Stomach smooth muscle (tissue), 2 donors: ENCODE measurements at regions not wholly inside any gene's neighbourhood (a gene's known extent, or its start where the extent isn't known, plus 50 kb on each side); places are given as distances from the start of the nearest gene placed in this dataset.

Source experiments
- H3K27ac ChIP-seq: one replicate; pipeline ENCODE4 v1.7.0; 2013; ENCODE audit warnings: mild to moderate bottlenecking, low read length, inconsistent platforms
- H3K27me3 ChIP-seq, 2 donors: one replicate each; pipeline ENCODE4 v1.7.0; 2013; ENCODE audit warnings: low read length in 2 of 2; ENCODE audit not compliant: insufficient read depth in 2 of 2, control insufficient read depth in 1 of 2
- H3K36me3 ChIP-seq, 2 donors: one replicate each; pipeline ENCODE4 v1.7.0; 2013; ENCODE audit warnings: low read length in 2 of 2; ENCODE audit not compliant: control insufficient read depth in 2 of 2, insufficient read depth in 2 of 2
- H3K4me1 ChIP-seq: one replicate; pipeline ENCODE4 v1.7.0; 2013; ENCODE audit warnings: low read length; ENCODE audit not compliant: control insufficient read depth, insufficient read depth
- H3K4me3 ChIP-seq, 2 donors: one replicate each; pipeline ENCODE4 v1.7.0; 2013; ENCODE audit warnings: low read length in 2 of 2
- H3K9ac ChIP-seq, 2 donors: one replicate each; pipeline ENCODE4 v1.7.0; 2013; ENCODE audit warnings: low read length in 2 of 2, mild to moderate bottlenecking in 1 of 2
- H3K9me3 ChIP-seq, 2 donors: one replicate each; pipeline ENCODE4 v1.7.0; 2013; ENCODE audit warnings: low read length in 2 of 2; ENCODE audit not compliant: control insufficient read depth in 2 of 2
- donor health status: healthy.
- donor health status: Pancreatic carcinoma.

- Histone ChIP-seq H3K9ac (no peak overlapping the region), H3K27me3 (no peaks in the 10 kb centered on the region), H3K4me3 (no peak overlapping the region), H3K9me3 (peaks cover 0 to 3% of the 10 kb centered on the region in 2 donors), H3K36me3 (no peaks in the 10 kb centered on the region), H3K27ac (no peak overlapping the region), H3K4me1 (no peaks in the 10 kb centered on the region)
Measured at GRCh38 chr7:153588586-153588985, 463.6 kb upstream of the DPP6 start.

GRCh38 chr7:153590136-153590535, 462.1 kb upstream of the DPP6 start:
- Histone ChIP-seq H3K36me3 (no peaks in the 10 kb centered on the region), H3K4me3 (no peak overlapping the region), H3K4me1 (no peaks in the 10 kb centered on the region), H3K9me3 (no peaks in the 10 kb centered on the region), H3K9ac (no peak overlapping the region), H3K27me3 (no peaks in the 10 kb centered on the region), H3K27ac (no peak overlapping the region)

DNA sequence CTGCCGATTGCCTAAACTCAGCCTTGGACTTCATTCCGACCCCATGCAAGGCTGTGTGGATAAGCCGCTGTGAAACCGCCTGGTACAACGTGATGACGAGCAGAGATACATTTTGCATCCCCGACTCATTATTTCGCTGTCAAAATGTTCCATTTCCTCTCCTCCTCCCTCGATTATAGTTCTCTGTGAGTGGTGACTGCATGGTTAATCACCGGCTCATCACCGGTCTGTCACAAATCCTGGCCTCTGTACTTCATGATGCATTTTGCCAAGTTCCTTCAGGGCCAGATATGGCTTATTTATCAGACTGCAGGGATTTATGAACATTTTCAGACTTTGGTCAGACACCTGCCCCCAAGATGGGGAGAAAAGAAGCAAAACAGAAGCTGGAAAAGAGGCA, 461.6 kb upstream of the DPP6 start:
- H3K4me3 ChIP-seq, result no peak overlapping the region
- H3K27me3 ChIP-seq, result no peaks in the 10 kb centered on the region
- H3K9me3 ChIP-seq, result no peaks in the 10 kb centered on the region
- no peaks in the 10 kb centered on the region for H3K36me3 ChIP-seq
- no peaks in the 10 kb centered on the region for H3K4me1 ChIP-seq
- no peak overlapping the region for H3K9ac ChIP-seq
- H3K27ac ChIP-seq, result no peak overlapping the region

- H3K27me3 ChIP-seq, result no peaks in the 10 kb centered on the region
- no peaks in the 10 kb centered on the region for H3K4me1 ChIP-seq
- H3K9me3 ChIP-seq, result peaks cover 0 to 2% of the 10 kb centered on the region in 2 donors
- H3K4me3 ChIP-seq, result no peak overlapping the region
- H3K9ac ChIP-seq, result no peak overlapping the region
- no peak overlapping the region for H3K27ac ChIP-seq
- no peaks in the 10 kb centered on the region for H3K36me3 ChIP-seq
Measured at GRCh38 chr7:153607354-153607753, 444.8 kb upstream of the DPP6 start.

- Histone ChIP-seq H3K4me3 (no peak overlapping the region), H3K4me1 (peaks cover 10% of the 10 kb centered on the region), H3K9ac (peak overlapping the region in 1 of 2 donors; percentile 22), H3K36me3 (no peaks in the 10 kb centered on the region), H3K9me3 (no peaks in the 10 kb centered on the region), H3K27ac (peak overlapping the region; percentile 42), H3K27me3 (no peaks in the 10 kb centered on the region)
Measured at GRCh38 chr7:153616711-153617325, 435.4 kb upstream of the DPP6 start.

DNA sequence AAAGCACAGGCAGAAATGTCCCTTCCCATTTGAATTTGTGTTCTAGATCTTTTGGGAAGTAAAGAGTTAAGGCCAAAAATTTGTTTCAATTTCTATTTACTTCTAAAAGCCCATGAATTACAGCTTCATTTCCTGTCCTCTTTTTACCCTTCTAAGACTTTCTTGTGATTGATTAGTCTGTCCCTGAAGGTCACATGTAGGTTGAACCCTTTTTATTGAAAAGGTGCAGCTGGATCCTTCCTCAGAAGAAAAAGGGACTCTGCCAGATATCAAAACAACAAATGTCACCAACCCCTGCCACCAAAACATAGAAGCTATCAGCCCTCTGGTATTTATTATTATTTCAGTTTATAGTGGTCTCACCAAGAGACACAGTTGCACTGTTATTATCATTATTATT, 424.9 kb upstream of the DPP6 start:
- Histone ChIP-seq H3K27ac (no peak overlapping the region), H3K4me3 (no peak overlapping the region), H3K27me3 (no peaks in the 10 kb centered on the region), H3K36me3 (no peaks in the 10 kb centered on the region), H3K4me1 (no peaks in the 10 kb centered on the region), H3K9me3 (no peaks in the 10 kb centered on the region), H3K9ac (no peak overlapping the region)

DNA sequence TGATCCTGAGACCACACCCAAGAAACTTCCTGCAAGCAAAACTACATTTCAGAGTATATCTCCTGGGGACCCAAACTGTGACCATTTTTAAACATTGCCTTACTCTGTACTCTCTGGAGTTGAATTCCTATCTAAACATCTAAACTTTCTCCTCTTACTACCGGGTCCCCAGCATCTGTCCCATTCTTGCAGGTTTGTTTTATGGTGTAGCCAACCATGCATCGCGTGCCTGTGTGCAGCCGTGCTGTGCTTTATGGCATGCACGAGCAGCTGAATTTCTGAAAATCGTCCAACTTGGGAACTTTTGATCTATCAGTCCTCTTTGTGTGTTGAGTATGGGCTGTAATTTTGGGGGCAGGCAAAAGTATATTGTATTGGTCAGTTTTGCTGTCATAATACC, 423.8 kb upstream of the DPP6 start:
- H3K9me3 ChIP-seq, result no peaks in the 10 kb centered on the region
- no peak overlapping the region for H3K4me3 ChIP-seq
- no peaks in the 10 kb centered on the region for H3K27me3 ChIP-seq
- H3K4me1 ChIP-seq, result no peaks in the 10 kb centered on the region
- H3K27ac ChIP-seq, result no peak overlapping the region
- H3K9ac ChIP-seq, result no peak overlapping the region
- no peaks in the 10 kb centered on the region for H3K36me3 ChIP-seq

DNA sequence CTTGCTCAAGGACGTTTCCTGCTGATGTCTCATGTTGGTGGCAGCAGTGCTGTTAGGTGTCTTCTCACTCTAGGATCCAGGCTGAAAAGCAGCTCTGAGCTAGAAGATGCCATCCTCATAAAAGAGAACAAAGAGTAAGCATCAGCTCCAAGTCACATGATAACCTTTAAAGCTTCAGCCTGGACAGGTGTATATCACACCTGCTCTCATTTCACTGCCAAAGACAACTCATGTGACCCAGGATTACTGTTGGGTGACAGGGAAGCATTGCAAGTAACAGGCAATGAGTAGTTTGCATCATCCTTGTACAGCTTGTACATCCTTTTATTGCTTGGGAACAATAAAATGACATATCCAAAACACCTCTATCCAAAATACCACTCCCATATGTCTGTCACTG, 423.4 kb upstream of the DPP6 start:
- Histone ChIP-seq H3K27me3 (no peaks in the 10 kb centered on the region), H3K4me3 (no peak overlapping the region), H3K4me1 (no peaks in the 10 kb centered on the region), H3K9ac (no peak overlapping the region), H3K27ac (no peak overlapping the region), H3K9me3 (no peaks in the 10 kb centered on the region), H3K36me3 (no peaks in the 10 kb centered on the region)

GRCh38 chr7:153638821-153639435, 413.3 kb upstream of the DPP6 start:
- H3K9me3 ChIP-seq, result peaks cover 0 to 3% of the 10 kb centered on the region in 2 donors
- no peak overlapping the region for H3K9ac ChIP-seq
- H3K27me3 ChIP-seq, result no peaks in the 10 kb centered on the region
- no peaks in the 10 kb centered on the region for H3K4me1 ChIP-seq
- no peak overlapping the region for H3K27ac ChIP-seq
- H3K4me3 ChIP-seq, result no peak overlapping the region
- no peaks in the 10 kb centered on the region for H3K36me3 ChIP-seq

GRCh38 chr7:153640586-153640985, 411.6 kb upstream of the DPP6 start:
- peak overlapping the region; percentile 13 for H3K27ac ChIP-seq
- no peak overlapping the region for H3K4me3 ChIP-seq
- no peaks in the 10 kb centered on the region for H3K27me3 ChIP-seq
- H3K36me3 ChIP-seq, result no peaks in the 10 kb centered on the region
- H3K9ac ChIP-seq, result no peak overlapping the region
- no peaks in the 10 kb centered on the region for H3K4me1 ChIP-seq
- H3K9me3 ChIP-seq, result peaks cover 0 to 3% of the 10 kb centered on the region in 2 donors

DNA sequence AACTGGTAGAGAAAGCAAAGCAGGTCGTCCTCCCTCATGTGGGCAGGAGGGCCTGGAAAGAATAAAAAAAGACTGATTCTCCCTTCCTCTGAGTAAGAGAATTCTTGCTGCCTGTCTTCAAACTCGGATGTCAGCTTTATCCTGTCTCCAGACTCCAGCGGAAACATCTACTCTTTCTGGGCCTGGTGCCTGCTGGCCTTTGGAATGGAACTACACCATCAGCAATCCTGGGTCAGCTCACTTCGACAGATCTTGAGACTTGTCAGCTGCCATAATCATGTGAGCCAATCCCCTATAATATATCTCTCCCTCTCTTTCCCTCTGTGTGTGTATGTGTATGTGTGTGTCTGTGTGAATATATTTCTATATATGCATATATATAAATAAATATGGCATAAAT, 411.0 kb upstream of the DPP6 start:
- Histone ChIP-seq H3K4me3 (no peak overlapping the region), H3K9ac (no peak overlapping the region), H3K9me3 (peaks cover 0 to 3% of the 10 kb centered on the region in 2 donors), H3K27me3 (no peaks in the 10 kb centered on the region), H3K4me1 (no peaks in the 10 kb centered on the region), H3K36me3 (no peaks in the 10 kb centered on the region), H3K27ac (peak overlapping the region; percentile 13)
